GM12892 (cell line): ENCODE measurements at regions not wholly inside any gene's neighbourhood (a gene's known extent, or its start where the extent isn't known, plus 50 kb on each side); places are given as distances from the start of the nearest gene placed in this dataset.

Experiments
- POLR2A ChIP-seq: IDR thresholded peaks from 2 replicates; pipeline ENCODE4 v1.6.1; 2011; ENCODE audit warnings: low read depth, low read length, control low read depth
- POLR2AphosphoS5 ChIP-seq: IDR thresholded peaks from 2 replicates; pipeline ENCODE4 v1.6.1; 2011; ENCODE audit warnings: low read depth, low read length, control low read depth

- no peak for TF ChIP-seq POLR2AphosphoS5
- no peak for TF ChIP-seq POLR2A
Measured at GRCh38 chr2:8252997-8253694, 428.7 kb upstream of the ID2 start.
